DND-41 (cell line): ENCODE measurements at regions not wholly inside any gene's neighbourhood (a gene's known extent, or its start where the extent isn't known, plus 50 kb on each side); places are given as distances from the start of the nearest gene placed in this dataset.

Source experiments
- ATAC-seq: fragments of 200-7000 bp; cut with Tn5 transposase; 3 replicates; pipeline ENCODE4 v1.9.1; 2021; ENCODE audit warnings: low read depth; ENCODE audit not compliant: insufficient read depth
- DNase-seq: peaks from one replicate; pipeline ENCODE4 v3.0.0-alpha.2; 2020
- H2AFZ ChIP-seq: 2 replicates; pipeline ENCODE4 v1.6.0; 2012; ENCODE audit warnings: low read depth, low read length
- H3K27ac ChIP-seq: 2 replicates; pipeline ENCODE4 v1.5.1; 2012; ENCODE audit warnings: low read length, inconsistent platforms
- H3K27me3 ChIP-seq: fragments of 200-600 bp; sonication (generic); 2 replicates; pipeline ENCODE4 v1.6.0; 2012; ENCODE audit warnings: low read length, mild to moderate bottlenecking, inconsistent platforms; ENCODE audit not compliant: insufficient read depth, poor library complexity
- H3K36me3 ChIP-seq: 2 replicates; pipeline ENCODE4 v1.5.1; 2012; ENCODE audit warnings: low read length, inconsistent platforms; ENCODE audit not compliant: insufficient read depth
- H3K4me1 ChIP-seq: 2 replicates; pipeline ENCODE4 v1.5.1; 2012; ENCODE audit warnings: mild to moderate bottlenecking, low read length; ENCODE audit not compliant: insufficient read depth
- H3K4me2 ChIP-seq: 2 replicates; pipeline ENCODE4 v1.6.0; 2012; ENCODE audit warnings: mild to moderate bottlenecking, moderate library complexity, low read length, inconsistent platforms; ENCODE audit not compliant: insufficient read depth
- H3K4me3 ChIP-seq, 2 experiments: fragments of 200-600 bp in 1 of 2; shearing (Covaris generic) in 1 of 2; 2 replicates each; pipeline ENCODE4 v1.5.1; 2012 to 2016; ENCODE audit warnings: inconsistent platforms in 2 of 2, low read length in 2 of 2, mild to moderate bottlenecking in 2 of 2, low read depth in 1 of 2, moderate library complexity in 1 of 2
- H3K79me2 ChIP-seq: 2 replicates; pipeline ENCODE4 v1.6.0; 2012; ENCODE audit warnings: low read length, inconsistent platforms; ENCODE audit not compliant: insufficient read depth
- H3K9ac ChIP-seq: 2 replicates; pipeline ENCODE4 v1.6.0; 2012; ENCODE audit warnings: low read depth, mild to moderate bottlenecking, inconsistent platforms, low read length, moderate library complexity
- H3K9me3 ChIP-seq: 2 replicates; pipeline ENCODE4 v1.5.1; 2012; ENCODE audit warnings: low read length, moderate library complexity, mild to moderate bottlenecking, inconsistent platforms; ENCODE audit not compliant: insufficient read depth, severe bottlenecking
- H4K20me1 ChIP-seq: 2 replicates; pipeline ENCODE4 v1.6.0; 2012; ENCODE audit warnings: low read length; ENCODE audit not compliant: insufficient read depth
- CTCF ChIP-seq: IDR thresholded peaks from 2 replicates; pipeline ENCODE4 v1.5.1; 2012; ENCODE audit warnings: borderline replicate concordance, low read length, moderate library complexity, mild to moderate bottlenecking; ENCODE audit not compliant: poor library complexity, severe bottlenecking; ENCODE audit errors: extremely low read depth
- EZH2 ChIP-seq: IDR thresholded peaks from 3 replicates; pipeline ENCODE4 v1.6.1; 2012; ENCODE audit warnings: borderline replicate concordance, low read depth, mild to moderate bottlenecking, moderate library complexity, low read length, inconsistent platforms; ENCODE audit not compliant: severe bottlenecking

GRCh38 chr18:67081482-67082211 is 434.9 kb downstream of the DSEL start:
- H2AFZ ChIP-seq: no peak overlapping the region
- H3K9me3 ChIP-seq: no peaks in the 10 kb centered on the region
- H3K4me2 ChIP-seq: no peak overlapping the region
- H3K4me3 ChIP-seq: no peak overlapping the region
- DNase-seq: no peak
- no peak for TF ChIP-seq EZH2
- no peak for TF ChIP-seq CTCF
- no peak for ATAC-seq
- H3K9ac ChIP-seq: no peak overlapping the region
- H3K79me2 ChIP-seq: no peaks in the 10 kb centered on the region
- H3K27ac ChIP-seq: no peak overlapping the region
- no peaks in the 10 kb centered on the region for H4K20me1 ChIP-seq
- H3K27me3 ChIP-seq: no peaks in the 10 kb centered on the region
- H3K36me3 ChIP-seq: no peaks in the 10 kb centered on the region
- H3K4me1 ChIP-seq: no peaks in the 10 kb centered on the region

GRCh38 chr18:67080601-67081000 is 435.9 kb downstream of the DSEL start:
- TF ChIP-seq EZH2 (no peak), CTCF (no peak)

GRCh38 chr18:67074309-67074708 is 442.2 kb downstream of the DSEL start:
- H3K9ac ChIP-seq: no peak overlapping the region
- H3K36me3 ChIP-seq: no peaks in the 10 kb centered on the region
- no peak overlapping the region for H3K27ac ChIP-seq
- DNase-seq (no peak), ATAC-seq (no peak)
- no peak for TF ChIP-seq CTCF
- no peak for TF ChIP-seq EZH2
- no peak overlapping the region for H3K4me2 ChIP-seq
- no peak overlapping the region for H3K4me3 ChIP-seq
- no peaks in the 10 kb centered on the region for H3K79me2 ChIP-seq
- no peaks in the 10 kb centered on the region for H4K20me1 ChIP-seq
- H3K9me3 ChIP-seq: no peaks in the 10 kb centered on the region
- H3K4me1 ChIP-seq: no peaks in the 10 kb centered on the region
- H3K27me3 ChIP-seq: no peaks in the 10 kb centered on the region
- no peak overlapping the region for H2AFZ ChIP-seq

More at GRCh38 chr18:67080601-67081000, 435.9 kb downstream of the DSEL start:
- H3K79me2 ChIP-seq: no peaks in the 10 kb centered on the region
- no peaks in the 10 kb centered on the region for H3K36me3 ChIP-seq
- no peaks in the 10 kb centered on the region for H3K27me3 ChIP-seq
- H3K27ac ChIP-seq: no peak overlapping the region
- no peak overlapping the region for H2AFZ ChIP-seq
- H4K20me1 ChIP-seq: no peaks in the 10 kb centered on the region
- H3K9ac ChIP-seq: no peak overlapping the region
- no peaks in the 10 kb centered on the region for H3K9me3 ChIP-seq
- H3K4me3 ChIP-seq: no peak overlapping the region
- no peak for DNase-seq
- no peak overlapping the region for H3K4me2 ChIP-seq
- H3K4me1 ChIP-seq: no peaks in the 10 kb centered on the region
- ATAC-seq: no peak

GRCh38 chr18:67072791-67073190 is 443.7 kb downstream of the DSEL start:
- TF ChIP-seq CTCF (no peak), EZH2 (no peak)
- Histone ChIP-seq H2AFZ (no peak overlapping the region), H3K36me3 (no peaks in the 10 kb centered on the region), H3K4me2 (no peak overlapping the region), H3K27ac (no peak overlapping the region), H3K9ac (no peak overlapping the region), H3K27me3 (no peaks in the 10 kb centered on the region), H3K79me2 (no peaks in the 10 kb centered on the region), H4K20me1 (no peaks in the 10 kb centered on the region), H3K9me3 (no peaks in the 10 kb centered on the region), H3K4me3 (no peak overlapping the region), H3K4me1 (no peaks in the 10 kb centered on the region)
- no peak for DNase-seq
- no peak for ATAC-seq
